Bronchial epithelial cell (primary cell): ENCODE measurements at regions not wholly inside any gene's neighbourhood (a gene's known extent, or its start where the extent isn't known, plus 50 kb on each side); places are given as distances from the start of the nearest gene placed in this dataset.

Source experiments
- DNase-seq: peaks from one replicate; pipeline ENCODE4 v3.0.0-alpha.2; 2010; ENCODE audit warnings: low read depth
- FAIRE-seq: peaks from 2 replicates; lab custom pipeline; 2011; peaks lifted over from hg19 to GRCh38; lab: Jason Lieb, UNC
- H3K27me3 ChIP-seq: 2 replicates; pipeline ENCODE4 v1.5.1; 2011; ENCODE audit warnings: low read length; ENCODE audit not compliant: control insufficient read depth, insufficient read depth
- H3K36me3 ChIP-seq: 2 replicates; pipeline ENCODE4 v1.5.1; 2011; ENCODE audit warnings: low read length; ENCODE audit not compliant: control insufficient read depth, insufficient read depth
- H3K4me3 ChIP-seq: 2 replicates; pipeline ENCODE4 v1.5.1; 2011; ENCODE audit warnings: mild to moderate bottlenecking, low read depth, low read length, control low read depth
- TF ChIP-seq, protein P1 (sequence below): IDR thresholded peaks from 2 replicates; pipeline ENCODE4 v1.5.1; 2011; ENCODE audit warnings: mild to moderate bottlenecking, moderate library complexity, low read length, control low read depth, inconsistent platforms; ENCODE audit not compliant: insufficient read depth, severe bottlenecking

- Histone ChIP-seq H3K4me3 (no peak overlapping the region), H3K36me3 (no peaks in the 10 kb centered on the region), H3K27me3 (no peaks in the 10 kb centered on the region)
- DNase-seq (no peak), FAIRE-seq (no peak)
- TF ChIP-seq, protein P1, sequence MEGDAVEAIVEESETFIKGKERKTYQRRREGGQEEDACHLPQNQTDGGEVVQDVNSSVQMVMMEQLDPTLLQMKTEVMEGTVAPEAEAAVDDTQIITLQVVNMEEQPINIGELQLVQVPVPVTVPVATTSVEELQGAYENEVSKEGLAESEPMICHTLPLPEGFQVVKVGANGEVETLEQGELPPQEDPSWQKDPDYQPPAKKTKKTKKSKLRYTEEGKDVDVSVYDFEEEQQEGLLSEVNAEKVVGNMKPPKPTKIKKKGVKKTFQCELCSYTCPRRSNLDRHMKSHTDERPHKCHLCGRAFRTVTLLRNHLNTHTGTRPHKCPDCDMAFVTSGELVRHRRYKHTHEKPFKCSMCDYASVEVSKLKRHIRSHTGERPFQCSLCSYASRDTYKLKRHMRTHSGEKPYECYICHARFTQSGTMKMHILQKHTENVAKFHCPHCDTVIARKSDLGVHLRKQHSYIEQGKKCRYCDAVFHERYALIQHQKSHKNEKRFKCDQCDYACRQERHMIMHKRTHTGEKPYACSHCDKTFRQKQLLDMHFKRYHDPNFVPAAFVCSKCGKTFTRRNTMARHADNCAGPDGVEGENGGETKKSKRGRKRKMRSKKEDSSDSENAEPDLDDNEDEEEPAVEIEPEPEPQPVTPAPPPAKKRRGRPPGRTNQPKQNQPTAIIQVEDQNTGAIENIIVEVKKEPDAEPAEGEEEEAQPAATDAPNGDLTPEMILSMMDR: no peak
Measured at GRCh38 chr5:158477214-158477613, 618.3 kb upstream of the CLINT1 start.

GRCh38 chr5:158473016-158473635 is 614.2 kb upstream of the CLINT1 start:
- FAIRE-seq: no peak
- Histone ChIP-seq H3K27me3 (no peaks in the 10 kb centered on the region), H3K4me3 (no peak overlapping the region), H3K36me3 (no peaks in the 10 kb centered on the region)
- TF ChIP-seq, protein P1: no peak
- DNase-seq: no peak

DNA sequence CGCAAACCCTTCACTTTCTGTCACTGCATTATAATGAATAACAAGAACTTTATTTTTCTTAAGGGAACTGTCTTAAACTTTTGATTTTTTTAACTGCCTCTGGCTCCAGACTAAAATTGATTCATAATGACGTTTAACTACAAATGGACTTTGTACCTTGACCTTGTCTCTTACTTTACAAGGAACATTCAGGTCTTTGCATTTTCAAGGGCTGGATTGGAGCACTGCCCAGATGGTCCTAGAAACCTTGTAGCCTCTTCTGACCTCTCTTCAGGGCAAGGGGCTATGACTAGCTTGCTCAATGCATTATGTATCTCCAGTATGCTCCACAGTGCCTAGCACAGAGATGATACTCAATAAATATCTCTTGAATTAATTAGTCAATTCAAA is 612.6 kb upstream of the CLINT1 start:
- Histone ChIP-seq H3K36me3 (no peaks in the 10 kb centered on the region), H3K27me3 (no peaks in the 10 kb centered on the region), H3K4me3 (no peak overlapping the region)
- TF ChIP-seq, protein P1: no peak
- no peak for DNase-seq
- FAIRE-seq: no peak

- TF ChIP-seq, protein P1: no peak
- no peak overlapping the region for H3K4me3 ChIP-seq
- DNase-seq (no peak), FAIRE-seq (no peak)
- no peaks in the 10 kb centered on the region for H3K36me3 ChIP-seq
- H3K27me3 ChIP-seq: no peaks in the 10 kb centered on the region
Measured at GRCh38 chr5:158470764-158471534, 612.0 kb upstream of the CLINT1 start.

DNA sequence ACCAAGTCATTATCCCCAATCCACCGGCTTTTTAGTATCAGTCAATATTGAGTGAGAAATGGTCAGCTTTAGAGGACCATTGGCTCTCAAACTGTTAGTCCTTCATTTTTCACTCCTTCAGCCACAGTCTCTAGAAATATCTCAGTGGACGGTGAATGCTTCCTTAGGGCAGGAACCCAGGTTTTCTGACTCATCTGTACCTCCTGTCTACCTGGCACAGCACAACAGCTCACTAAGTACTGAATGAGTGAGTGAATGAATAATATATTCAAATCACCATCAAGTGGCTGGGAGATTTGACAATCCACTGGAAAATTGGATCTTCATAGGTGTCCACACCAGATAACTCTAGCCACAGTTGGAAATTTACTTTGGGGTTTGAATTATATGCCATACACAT is 609.5 kb upstream of the CLINT1 start:
- Histone ChIP-seq H3K36me3 (no peaks in the 10 kb centered on the region), H3K4me3 (no peak overlapping the region), H3K27me3 (no peaks in the 10 kb centered on the region)
- no peak for FAIRE-seq
- TF ChIP-seq, protein P1: no peak
- DNase-seq: peak; percentile 78
